ENCODE measurements at regions not wholly inside any gene's neighbourhood (a gene's known extent, or its start where the extent isn't known, plus 50 kb on each side); places are given as distances from the start of the nearest gene placed in this dataset.
"Not testable (repeated sequence)": the region's sequence is repeated elsewhere in the genome, so short reads cannot be mapped to it uniquely, and the experiment has no call there.

GRCh38 chr5:106014262-106014661 lies 1656.5 kb downstream of the EFNA5 start:
- Histone ChIP-seq H4K20me1 (ENCODE audit: insufficient read depth, low read length) (no peaks in the 10 kb centered on the region), H2AFZ (ENCODE audit: low read length) (no peak overlapping the region), H3K79me2 (ENCODE audit: insufficient read depth, low read length) (no peaks in the 10 kb centered on the region), H3K9me3 (ENCODE audit: low read length) (no peaks in the 10 kb centered on the region), H3K27ac (ENCODE audit: low read depth, low read length, poor library complexity, severe bottlenecking) (no peak overlapping the region), H3K4me1 (ENCODE audit: insufficient read depth, low read length, severe bottlenecking) (no peaks in the 10 kb centered on the region), H3K4me3 (ENCODE audit: low read depth, low read length, poor library complexity, severe bottlenecking) (no peak overlapping the region), H3F3A (ENCODE audit: insufficient read depth, low read length) (no peaks in the 10 kb centered on the region), H3K9me2 (ENCODE audit: low read depth, low read length) (no peaks in the 10 kb centered on the region), H3K36me3 (ENCODE audit: insufficient read depth, low read length) (no peaks in the 10 kb centered on the region), H3K4me2 (ENCODE audit: low read length) (no peak overlapping the region), H3K27me3 (ENCODE audit: insufficient read depth, low read length) (no peaks in the 10 kb centered on the region), H3K9ac (ENCODE audit: low read length) (no peak overlapping the region)
- TF ChIP-seq EZH2 (IDR thresholded peaks at IDR 0.05; ENCODE audit: borderline replicate concordance, low read length) (no peak), CTCF (IDR thresholded peaks at IDR 0.05; ENCODE audit: low read length) (no peak)

DNA sequence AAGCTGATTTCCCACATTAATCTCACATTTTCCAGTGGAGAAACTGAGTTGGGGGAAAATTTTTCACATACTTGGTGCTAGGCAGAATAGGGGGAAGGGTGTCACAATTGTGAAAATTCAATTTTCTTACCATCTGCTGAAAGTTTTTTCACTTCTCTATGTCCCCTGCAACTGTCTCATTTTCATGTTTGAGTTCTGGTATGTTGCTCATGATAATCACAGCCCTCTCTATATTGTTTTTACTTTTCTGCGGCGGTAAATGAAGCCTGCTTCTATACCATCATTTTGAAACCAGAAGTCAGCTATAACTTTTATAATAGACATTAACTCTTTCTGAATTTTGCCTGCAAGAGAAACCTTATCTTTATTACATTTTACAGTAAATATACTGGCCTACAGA lies 1664.5 kb downstream of the EFNA5 start:
- Histone ChIP-seq H3K4me3 (ENCODE audit: low read depth, low read length, poor library complexity, severe bottlenecking) (no peak overlapping the region), H3K9ac (ENCODE audit: low read length) (no peak overlapping the region), H3K79me2 (ENCODE audit: insufficient read depth, low read length) (no peaks in the 10 kb centered on the region), H4K20me1 (ENCODE audit: insufficient read depth, low read length) (no peaks in the 10 kb centered on the region), H3K27ac (ENCODE audit: low read depth, low read length, poor library complexity, severe bottlenecking) (no peak overlapping the region), H3K9me2 (ENCODE audit: low read depth, low read length) (no peaks in the 10 kb centered on the region), H3K27me3 (ENCODE audit: insufficient read depth, low read length) (no peaks in the 10 kb centered on the region), H3K9me3 (ENCODE audit: low read length) (no peaks in the 10 kb centered on the region), H3F3A (ENCODE audit: insufficient read depth, low read length) (no peaks in the 10 kb centered on the region), H3K4me1 (ENCODE audit: insufficient read depth, low read length, severe bottlenecking) (no peaks in the 10 kb centered on the region), H3K36me3 (ENCODE audit: insufficient read depth, low read length) (no peaks in the 10 kb centered on the region), H2AFZ (ENCODE audit: low read length) (no peak overlapping the region), H3K4me2 (ENCODE audit: low read length) (no peak overlapping the region)
- TF ChIP-seq EZH2 (IDR thresholded peaks at IDR 0.05; ENCODE audit: borderline replicate concordance, low read length) (no peak), CTCF (IDR thresholded peaks at IDR 0.05; ENCODE audit: low read length) (no peak)

DNA sequence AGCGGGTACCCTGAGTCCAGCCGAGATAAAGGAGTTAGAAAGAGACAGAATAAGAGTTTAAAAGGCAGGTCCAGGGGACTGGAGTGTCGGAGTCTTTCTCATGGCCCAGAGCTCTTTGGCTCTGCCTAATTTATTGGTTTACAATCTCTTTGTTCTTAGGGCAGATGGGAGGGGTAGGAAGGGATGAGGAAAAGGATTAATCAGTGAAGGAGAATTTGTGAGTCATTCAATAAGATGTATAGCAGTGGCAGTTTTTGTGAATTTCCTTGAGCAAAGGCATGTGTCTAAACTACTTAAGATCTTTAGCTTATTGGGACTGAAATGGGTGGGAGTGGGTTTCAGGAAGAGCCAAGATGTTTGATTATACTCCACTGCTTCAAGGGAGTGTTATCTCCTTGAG lies 1671.7 kb downstream of the EFNA5 start:
- not testable (repeated sequence) for H3K9ac ChIP-seq (ENCODE audit: low read length); H2AFZ ChIP-seq (ENCODE audit: low read length); H3K4me2 ChIP-seq (ENCODE audit: low read length); H3K36me3 ChIP-seq (ENCODE audit: insufficient read depth, low read length); H3K79me2 ChIP-seq (ENCODE audit: insufficient read depth, low read length); H3K4me3 ChIP-seq (ENCODE audit: low read depth, low read length, poor library complexity, severe bottlenecking); H3K27me3 ChIP-seq (ENCODE audit: insufficient read depth, low read length); H3K9me3 ChIP-seq (ENCODE audit: low read length); H3K4me1 ChIP-seq (ENCODE audit: insufficient read depth, low read length, severe bottlenecking); H3K27ac ChIP-seq (ENCODE audit: low read depth, low read length, poor library complexity, severe bottlenecking); H4K20me1 ChIP-seq (ENCODE audit: insufficient read depth, low read length); H3F3A ChIP-seq (ENCODE audit: insufficient read depth, low read length); H3K9me2 ChIP-seq (ENCODE audit: low read depth, low read length)

- Histone ChIP-seq H3K4me3 (ENCODE audit: low read depth, low read length, poor library complexity, severe bottlenecking) (no peak overlapping the region), H3K27ac (ENCODE audit: low read depth, low read length, poor library complexity, severe bottlenecking) (no peak overlapping the region), H3K36me3 (ENCODE audit: insufficient read depth, low read length) (no peaks in the 10 kb centered on the region), H3K4me1 (ENCODE audit: insufficient read depth, low read length, severe bottlenecking) (no peaks in the 10 kb centered on the region), H3F3A (ENCODE audit: insufficient read depth, low read length) (no peaks in the 10 kb centered on the region), H3K27me3 (ENCODE audit: insufficient read depth, low read length) (no peaks in the 10 kb centered on the region), H2AFZ (ENCODE audit: low read length) (no peak overlapping the region), H3K9ac (ENCODE audit: low read length) (no peak overlapping the region), H3K79me2 (ENCODE audit: insufficient read depth, low read length) (no peaks in the 10 kb centered on the region), H4K20me1 (ENCODE audit: insufficient read depth, low read length) (no peaks in the 10 kb centered on the region), H3K9me3 (ENCODE audit: low read length) (no peaks in the 10 kb centered on the region), H3K9me2 (ENCODE audit: low read depth, low read length) (no peaks in the 10 kb centered on the region), H3K4me2 (ENCODE audit: low read length) (no peak overlapping the region)
- TF ChIP-seq CTCF (IDR thresholded peaks at IDR 0.05; ENCODE audit: low read length) (no peak), EZH2 (IDR thresholded peaks at IDR 0.05; ENCODE audit: borderline replicate concordance, low read length) (no peak)
Observed at GRCh38 chr5:105993027-105993426, 1677.7 kb downstream of the EFNA5 start.
